ENCODE measurements at regions not wholly inside any gene's neighbourhood (a gene's known extent, or its start where the extent isn't known, plus 50 kb on each side); places are given as distances from the start of the nearest gene placed in this dataset.
A peak's percentile ranks its signal among the peaks of the same experiment; 100 is the strongest.

DNA sequence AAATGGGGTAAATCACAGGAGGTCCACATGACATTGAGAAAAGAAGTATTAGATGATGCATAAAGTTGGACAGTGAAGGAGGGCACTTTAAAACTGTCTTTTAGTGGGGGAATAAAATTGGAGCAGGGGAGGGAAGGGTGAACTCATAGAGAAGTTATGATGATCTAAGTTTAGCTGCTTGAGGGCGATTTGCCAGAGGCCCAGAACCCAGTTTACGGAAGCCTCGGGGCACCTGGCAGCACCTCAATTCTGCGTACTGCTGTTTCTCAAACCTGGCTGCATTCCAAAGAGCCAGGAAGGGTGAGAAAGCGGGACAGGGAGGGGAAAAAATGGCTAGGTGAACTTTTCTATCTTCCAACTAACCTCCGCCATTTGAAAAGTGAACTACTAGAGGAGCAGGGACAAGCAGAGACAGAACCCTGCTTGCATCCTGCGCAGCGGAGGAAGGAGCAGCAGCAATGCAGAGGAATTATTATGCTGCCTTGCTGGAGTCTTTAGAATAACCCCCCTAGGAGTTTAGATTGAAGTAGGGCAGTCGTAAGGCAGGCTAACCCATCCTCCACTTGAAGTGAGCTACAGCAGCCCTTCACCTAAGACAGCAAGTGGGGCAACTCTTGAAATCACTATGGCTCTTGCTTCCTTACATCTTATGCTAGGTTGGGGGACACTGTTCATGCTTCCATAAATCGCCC lies 316.8 kb downstream of the BRINP1 start:
- Histone ChIP-seq H3K9ac (ENCODE audit: extremely low read depth, insufficient read length, low read length) (no peak overlapping the region), H4K20me1 (ENCODE audit: control insufficient read depth, insufficient read depth, insufficient read length) (no peaks in the 10 kb centered on the region), H2BK120ac (ENCODE audit: low read depth, low read length, poor library complexity, severe bottlenecking) (no peak overlapping the region), H2AK5ac (ENCODE audit: insufficient read length, low read length) (no peak overlapping the region), H3K4ac (ENCODE audit: low read depth, low read length) (no peak overlapping the region), H4K8ac (replicated peaks; ENCODE audit: insufficient read length, low read depth, low read length) (no peak overlapping the region), H3K56ac (ENCODE audit: insufficient read length, low read depth, low read length) (no peak overlapping the region), H3K27ac (ENCODE audit: insufficient read length, low read depth, low read length) (no peak overlapping the region), H3K27me3 (ENCODE audit: insufficient read depth, low read length) (no peaks in the 10 kb centered on the region), H3K23ac (ENCODE audit: insufficient read length, low read depth, low read length) (no peak overlapping the region), H3K9me3 (ENCODE audit: control insufficient read depth, low read depth, low read length) (no peaks in the 10 kb centered on the region), H3K79me1 (ENCODE audit: insufficient read depth, low read depth, low read length, poor library complexity, severe bottlenecking) (no peaks in the 10 kb centered on the region), H3K23me2 (ENCODE audit: insufficient read length, low read depth, low read length, poor library complexity, severe bottlenecking) (no peaks in the 10 kb centered on the region), H3T11ph (ENCODE audit: low read length) (no peak overlapping the region), H2AFZ (ENCODE audit: low read length) (peak overlapping the region; percentile 18), H3K4me2 (ENCODE audit: insufficient read depth, insufficient read length, low read length) (no peak overlapping the region), H3K14ac (ENCODE audit: insufficient read depth, low read length) (no peak overlapping the region), H2BK5ac (ENCODE audit: insufficient read length, low read length) (no peak overlapping the region), H2BK15ac (ENCODE audit: low read depth, low read length) (no peak overlapping the region), H4K91ac (ENCODE audit: insufficient read length, low read depth, low read length) (no peak overlapping the region), H4K5ac (ENCODE audit: insufficient read length, low read depth, low read length) (no peak overlapping the region), H3K4me1 (ENCODE audit: insufficient read depth, low read length) (0 out of 2 replicates have a peak, but pooled peaks cover 3% of the 10 kb centered on the region), H2BK20ac (ENCODE audit: low read depth, low read length, poor library complexity, severe bottlenecking) (no peak overlapping the region), H3K79me2 (ENCODE audit: insufficient read depth, low read length) (no peaks in the 10 kb centered on the region), H2BK12ac (ENCODE audit: insufficient read length, low read depth, low read length) (no peak overlapping the region), H3K18ac (ENCODE audit: insufficient read length, low read depth, low read length) (no peak overlapping the region)
- DNase-seq: no peak
- Mint-ChIP-seq H3K36me3 (ENCODE audit: insufficient read depth in 1 of 3, low read depth in 3 of 3) (peaks cover 0 to 4% (median 4%) of the 10 kb centered on the region in 3 experiments; a peak in 2 of 7 replicates), H3K27me3 (ENCODE audit: low read depth) (no peaks in the 10 kb centered on the region), H3K27ac (no peak overlapping the region; a peak in 1 of 7 replicates), H3K4me1 (peaks cover 29 to 33% of the 10 kb centered on the region in 2 experiments), H3K4me3 (no peak overlapping the region), H3K9me3 (peaks cover 0 to 3% of the 10 kb centered on the region in 2 experiments; a peak in 2 of 5 replicates)
- WGBS (ENCODE audit: extremely low coverage, insufficient read length, low lambda C conversion rate): no CpG with 5 or more reads among the region's 10 CpGs
- TF ChIP-seq, protein P1, sequence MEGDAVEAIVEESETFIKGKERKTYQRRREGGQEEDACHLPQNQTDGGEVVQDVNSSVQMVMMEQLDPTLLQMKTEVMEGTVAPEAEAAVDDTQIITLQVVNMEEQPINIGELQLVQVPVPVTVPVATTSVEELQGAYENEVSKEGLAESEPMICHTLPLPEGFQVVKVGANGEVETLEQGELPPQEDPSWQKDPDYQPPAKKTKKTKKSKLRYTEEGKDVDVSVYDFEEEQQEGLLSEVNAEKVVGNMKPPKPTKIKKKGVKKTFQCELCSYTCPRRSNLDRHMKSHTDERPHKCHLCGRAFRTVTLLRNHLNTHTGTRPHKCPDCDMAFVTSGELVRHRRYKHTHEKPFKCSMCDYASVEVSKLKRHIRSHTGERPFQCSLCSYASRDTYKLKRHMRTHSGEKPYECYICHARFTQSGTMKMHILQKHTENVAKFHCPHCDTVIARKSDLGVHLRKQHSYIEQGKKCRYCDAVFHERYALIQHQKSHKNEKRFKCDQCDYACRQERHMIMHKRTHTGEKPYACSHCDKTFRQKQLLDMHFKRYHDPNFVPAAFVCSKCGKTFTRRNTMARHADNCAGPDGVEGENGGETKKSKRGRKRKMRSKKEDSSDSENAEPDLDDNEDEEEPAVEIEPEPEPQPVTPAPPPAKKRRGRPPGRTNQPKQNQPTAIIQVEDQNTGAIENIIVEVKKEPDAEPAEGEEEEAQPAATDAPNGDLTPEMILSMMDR (conservative IDR thresholded peaks at IDR 0.05): no peak

Data from H9 (cell line).